ENCODE measurements at regions not wholly inside any gene's neighbourhood (a gene's known extent, or its start where the extent isn't known, plus 50 kb on each side); places are given as distances from the start of the nearest gene placed in this dataset.

- Histone ChIP-seq H3K4me3 (ENCODE audit: low read length) (no peak overlapping the region), H2AFZ (ENCODE audit: low read depth, low read length) (no peak overlapping the region), H3K27ac (ENCODE audit: low read length) (no peak overlapping the region), H3K9me3 (ENCODE audit: insufficient read depth, low read length) (no peaks in the 10 kb centered on the region), H3K36me3 (replicated peaks; ENCODE audit: low read depth, low read length) (no peaks in the 10 kb centered on the region), H3K79me2 (ENCODE audit: low read length) (no peaks in the 10 kb centered on the region), H3K4me1 (ENCODE audit: low read length) (no peaks in the 10 kb centered on the region), H4K20me1 (ENCODE audit: insufficient read depth, low read length) (no peaks in the 10 kb centered on the region), H3K27me3 (ENCODE audit: low read depth, low read length) (0 out of 2 replicates have a peak, but pooled peaks cover 3% of the 10 kb centered on the region), H3K4me2 (ENCODE audit: low read length) (no peak overlapping the region), H3K9ac (ENCODE audit: low read length) (no peak overlapping the region)
- TF ChIP-seq CTCF (IDR thresholded peaks at IDR 0.05; ENCODE audit: low read depth, low read length), result no peak
- no peak for TF ChIP-seq EZH2phosphoT487 (IDR thresholded peaks at IDR 0.05; ENCODE audit: low read depth)
Observed at GRCh38 chr12:94092516-94093241, 55.7 kb upstream of the PLXNC1 start.

DNA sequence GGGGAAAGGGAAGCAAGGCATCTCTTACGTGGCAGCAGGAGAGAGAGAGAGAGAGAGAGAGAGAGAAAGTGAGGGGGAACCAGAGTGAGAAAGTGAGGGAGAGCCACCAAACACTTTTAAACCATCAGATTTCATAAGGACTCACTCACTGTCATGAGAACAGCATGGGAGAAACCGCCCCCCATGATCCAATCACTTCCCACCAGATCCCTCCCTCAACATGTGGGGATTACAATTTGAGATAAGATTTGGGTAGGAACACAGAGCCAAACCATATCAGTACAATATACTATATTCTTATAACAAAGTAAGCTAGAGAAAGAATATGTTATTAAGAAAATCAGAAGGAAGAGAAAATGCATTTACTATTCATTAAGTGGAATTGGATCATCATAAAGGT is 53.7 kb upstream of the PLXNC1 start:
- H4K20me1 ChIP-seq (ENCODE audit: insufficient read depth, low read length), result no peaks in the 10 kb centered on the region
- no peaks in the 10 kb centered on the region for H3K79me2 ChIP-seq (ENCODE audit: low read length)
- no peak overlapping the region for H2AFZ ChIP-seq (ENCODE audit: low read depth, low read length)
- H3K4me2 ChIP-seq (ENCODE audit: low read length), result no peak overlapping the region
- H3K27me3 ChIP-seq (ENCODE audit: low read depth, low read length), result peaks cover 14% of the 10 kb centered on the region
- H3K27ac ChIP-seq (ENCODE audit: low read length), result no peak overlapping the region
- H3K9ac ChIP-seq (ENCODE audit: low read length), result no peak overlapping the region
- TF ChIP-seq EZH2phosphoT487 (IDR thresholded peaks at IDR 0.05; ENCODE audit: low read depth) (no peak), CTCF (IDR thresholded peaks at IDR 0.05; ENCODE audit: low read depth, low read length) (no peak)
- H3K4me1 ChIP-seq (ENCODE audit: low read length), result no peaks in the 10 kb centered on the region
- H3K36me3 ChIP-seq (replicated peaks; ENCODE audit: low read depth, low read length), result no peaks in the 10 kb centered on the region
- H3K9me3 ChIP-seq (ENCODE audit: insufficient read depth, low read length), result no peaks in the 10 kb centered on the region
- H3K4me3 ChIP-seq (ENCODE audit: low read length), result no peak overlapping the region

DNA sequence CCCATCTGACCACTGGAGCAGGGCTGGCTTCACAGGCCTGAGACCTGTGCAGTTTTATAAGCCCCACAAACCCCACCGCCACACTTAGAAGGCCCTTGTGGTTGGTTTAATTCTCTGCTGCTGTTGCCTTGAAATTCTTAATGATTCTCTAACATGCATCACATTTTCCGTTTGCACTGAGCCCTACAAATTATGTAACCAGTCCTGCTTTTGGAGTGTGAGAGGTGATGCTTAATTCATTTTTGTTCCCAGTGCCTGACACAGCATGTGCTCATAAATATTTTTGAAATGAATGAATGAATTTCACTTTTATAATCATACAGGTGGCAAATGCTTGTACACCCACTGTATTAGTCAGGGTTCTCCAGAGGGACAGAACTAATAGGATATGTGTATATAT is 52.8 kb upstream of the PLXNC1 start:
- Histone ChIP-seq H3K9ac (ENCODE audit: low read length) (no peak overlapping the region), H3K36me3 (replicated peaks; ENCODE audit: low read depth, low read length) (no peaks in the 10 kb centered on the region), H4K20me1 (ENCODE audit: insufficient read depth, low read length) (no peaks in the 10 kb centered on the region), H2AFZ (ENCODE audit: low read depth, low read length) (no peak overlapping the region), H3K9me3 (ENCODE audit: insufficient read depth, low read length) (no peaks in the 10 kb centered on the region), H3K4me2 (ENCODE audit: low read length) (no peak overlapping the region), H3K4me3 (ENCODE audit: low read length) (no peak overlapping the region), H3K4me1 (ENCODE audit: low read length) (no peaks in the 10 kb centered on the region), H3K27me3 (ENCODE audit: low read depth, low read length) (peaks cover 23% of the 10 kb centered on the region), H3K79me2 (ENCODE audit: low read length) (no peaks in the 10 kb centered on the region), H3K27ac (ENCODE audit: low read length) (no peak overlapping the region)
- TF ChIP-seq CTCF (IDR thresholded peaks at IDR 0.05; ENCODE audit: low read depth, low read length), result no peak
- TF ChIP-seq EZH2phosphoT487 (IDR thresholded peaks at IDR 0.05; ENCODE audit: low read depth), result no peak

GRCh38 chr12:94098466-94098865 is 49.9 kb upstream of the PLXNC1 start:
- peaks cover 8% of the 10 kb centered on the region for H3K4me1 ChIP-seq (ENCODE audit: low read length)
- no peak overlapping the region for H3K4me3 ChIP-seq (ENCODE audit: low read length)
- no peaks in the 10 kb centered on the region for H3K79me2 ChIP-seq (ENCODE audit: low read length)
- TF ChIP-seq EZH2phosphoT487 (IDR thresholded peaks at IDR 0.05; ENCODE audit: low read depth) (no peak), CTCF (IDR thresholded peaks at IDR 0.05; ENCODE audit: low read depth, low read length) (no peak)
- no peaks in the 10 kb centered on the region for H3K9me3 ChIP-seq (ENCODE audit: insufficient read depth, low read length)
- no peak overlapping the region for H2AFZ ChIP-seq (ENCODE audit: low read depth, low read length)
- no peak overlapping the region for H3K4me2 ChIP-seq (ENCODE audit: low read length)
- no peak overlapping the region for H3K9ac ChIP-seq (ENCODE audit: low read length)
- no peaks in the 10 kb centered on the region for H3K36me3 ChIP-seq (replicated peaks; ENCODE audit: low read depth, low read length)
- no peaks in the 10 kb centered on the region for H4K20me1 ChIP-seq (ENCODE audit: insufficient read depth, low read length)
- peaks cover 28% of the 10 kb centered on the region for H3K27me3 ChIP-seq (ENCODE audit: low read depth, low read length)
- H3K27ac ChIP-seq (ENCODE audit: low read length), result no peak overlapping the region
